NCI-H2171 treated with DMSO at 0.1 percent for 48 hours (cell line): ENCODE measurements at regions not wholly inside any gene's neighbourhood (a gene's known extent, or its start where the extent isn't known, plus 50 kb on each side); places are given as distances from the start of the nearest gene placed in this dataset.
"Not testable (repeated sequence)": the region's sequence is repeated elsewhere in the genome, so short reads cannot be mapped to it uniquely, and the experiment has no call there.

Experiments used
- DNase-seq: peaks from one replicate; lab custom pipeline; 2025; lab: John Stamatoyannopoulos, UW

- DNase-seq, result no peak
These were observed 405.7 kb upstream of the MCTP2 start for GRCh38 chr15:93825682-93826081.

- no peak for DNase-seq
These were observed 407.1 kb upstream of the MCTP2 start for GRCh38 chr15:93823971-93824913.

GRCh38 chr15:93820566-93820965, 410.8 kb upstream of the MCTP2 start:
- no peak for DNase-seq

GRCh38 chr15:93819826-93820225, 411.5 kb upstream of the MCTP2 start:
- no peak for DNase-seq

GRCh38 chr15:93816815-93817214, 414.5 kb upstream of the MCTP2 start:
- no peak for DNase-seq

GRCh38 chr15:93811305-93811704, 420.1 kb upstream of the MCTP2 start:
- DNase-seq, result no peak

- no peak for DNase-seq
These were observed 421.8 kb upstream of the MCTP2 start for GRCh38 chr15:93809516-93809915.

GRCh38 chr15:93803421-93804152, 427.8 kb upstream of the MCTP2 start:
- DNase-seq, result no peak

- no peak for DNase-seq
These were observed 430.2 kb upstream of the MCTP2 start for GRCh38 chr15:93801206-93801605.

GRCh38 chr15:93800805-93801204, 430.6 kb upstream of the MCTP2 start:
- no peak for DNase-seq

- no peak for DNase-seq
These were observed 441.9 kb upstream of the MCTP2 start for GRCh38 chr15:93789441-93789840.

- DNase-seq, result no peak
These were observed 451.3 kb upstream of the MCTP2 start for GRCh38 chr15:93780073-93780472.

- no peak for DNase-seq
These were observed 452.0 kb upstream of the MCTP2 start for GRCh38 chr15:93779341-93779740.

- peak; percentile 82 for DNase-seq
These were observed 459.9 kb upstream of the MCTP2 start for GRCh38 chr15:93771196-93772030.

- DNase-seq, result peak; percentile 50
These were observed 460.6 kb upstream of the MCTP2 start for GRCh38 chr15:93770788-93771187.

- peak; percentile 79 for DNase-seq
These were observed 469.3 kb upstream of the MCTP2 start for GRCh38 chr15:93762036-93762435.

- DNase-seq, result no peak
These were observed 471.7 kb upstream of the MCTP2 start for GRCh38 chr15:93759629-93760028.

GRCh38 chr15:93758824-93759223, 472.5 kb upstream of the MCTP2 start:
- DNase-seq, result no peak

GRCh38 chr15:93748710-93749109, 482.7 kb upstream of the MCTP2 start:
- DNase-seq, result no peak

GRCh38 chr15:93734976-93735375, 496.4 kb upstream of the MCTP2 start:
- DNase-seq, result not testable (repeated sequence)

GRCh38 chr15:93730724-93731123, 500.6 kb upstream of the MCTP2 start:
- peak; percentile 22 for DNase-seq

GRCh38 chr15:93722165-93722564, 509.2 kb upstream of the MCTP2 start:
- no peak for DNase-seq
